Stomach (tissue), 4 donors: ENCODE measurements at regions not wholly inside any gene's neighbourhood (a gene's known extent, or its start where the extent isn't known, plus 50 kb on each side); places are given as distances from the start of the nearest gene placed in this dataset.

ENCODE experiments used
- CTCF ChIP-seq, 7 experiments: fragments of 450-650 bp in 4 of 7; fragments of 200-600 bp in 3 of 7; sonication (generic) in 3 of 7; IDR thresholded peaks; one replicate each; pipeline ENCODE4 v1.5.1; 2016 to 2019; ENCODE audit warnings: antibody characterized with exemption in 7 of 7, control low read depth in 2 of 7, mild to moderate bottlenecking in 1 of 7
- EP300 ChIP-seq: sonication (generic); formaldehyde crosslinking; IDR thresholded peaks from one replicate; pipeline ENCODE4 v1.6.1; 2017; ENCODE audit warnings: antibody characterized with exemption

- TF ChIP-seq CTCF (IDR thresholded peaks at IDR 0.05) (no peak), EP300 (no peak)
Measured at GRCh38 chr7:112587504-112587903, 106.7 kb downstream of the LSMEM1 start.
